ENCODE measurements at regions not wholly inside any gene's neighbourhood (a gene's known extent, or its start where the extent isn't known, plus 50 kb on each side); places are given as distances from the start of the nearest gene placed in this dataset.

- DNase-seq (ENCODE audit: low spot score), result no peak
- TF ChIP-seq CTCF (IDR thresholded peaks at IDR 0.05; ENCODE audit: extremely low read depth, insufficient read depth, missing control alignments), result no peak
- in situ Hi-C loops (cut with MboI; ENCODE audit: low pct_unique_long_range_greater_than_20kb, low sequenced_read_pairs, unreplicated experiment), result no loop called here
Measured at GRCh38 chr11:32184041-32184722, 93.3 kb downstream of the RCN1 start.

- in situ Hi-C loops (cut with MboI; ENCODE audit: low pct_unique_long_range_greater_than_20kb, low sequenced_read_pairs, unreplicated experiment), result no loop called here
- peak; percentile 28 for DNase-seq (ENCODE audit: low spot score)
- TF ChIP-seq CTCF (IDR thresholded peaks at IDR 0.05; ENCODE audit: extremely low read depth, insufficient read depth, missing control alignments), result no peak
Measured at GRCh38 chr11:32184723-32185376, 94.0 kb downstream of the RCN1 start.

- no peak for DNase-seq (ENCODE audit: low spot score)
- no peak for TF ChIP-seq CTCF (IDR thresholded peaks at IDR 0.05; ENCODE audit: extremely low read depth, insufficient read depth, missing control alignments)
- in situ Hi-C loops (cut with MboI; ENCODE audit: low pct_unique_long_range_greater_than_20kb, low sequenced_read_pairs, unreplicated experiment), result no loop called here
Measured at GRCh38 chr11:32186118-32186517, 95.2 kb downstream of the RCN1 start.

GRCh38 chr11:32187111-32187510 is 96.2 kb downstream of the RCN1 start:
- in situ Hi-C loops (cut with MboI; ENCODE audit: low pct_unique_long_range_greater_than_20kb, low sequenced_read_pairs, unreplicated experiment), result no loop called here
- no peak for TF ChIP-seq CTCF (IDR thresholded peaks at IDR 0.05; ENCODE audit: extremely low read depth, insufficient read depth, missing control alignments)

GRCh38 chr11:32188785-32189184 is 97.9 kb downstream of the RCN1 start:
- TF ChIP-seq CTCF (IDR thresholded peaks at IDR 0.05; ENCODE audit: extremely low read depth, insufficient read depth, missing control alignments), result peak; percentile 10
- in situ Hi-C loops (cut with MboI; ENCODE audit: low pct_unique_long_range_greater_than_20kb, low sequenced_read_pairs, unreplicated experiment), result no loop called here
- DNase-seq (ENCODE audit: low spot score), result no peak

More at GRCh38 chr11:32187111-32187510, 96.2 kb downstream of the RCN1 start:
- DNase-seq (ENCODE audit: low spot score), result no peak

- no peak for TF ChIP-seq CTCF (IDR thresholded peaks at IDR 0.05; ENCODE audit: extremely low read depth, insufficient read depth, missing control alignments)
- in situ Hi-C loops (cut with MboI; ENCODE audit: low pct_unique_long_range_greater_than_20kb, low sequenced_read_pairs, unreplicated experiment), result no loop called here
- no peak for DNase-seq (ENCODE audit: low spot score)
Measured at GRCh38 chr11:32196137-32196536, 105.3 kb downstream of the RCN1 start.

Measured in GM13977 (cell line).